HG02840 (cell line): ENCODE measurements at regions not wholly inside any gene's neighbourhood (a gene's known extent, or its start where the extent isn't known, plus 50 kb on each side); places are given as distances from the start of the nearest gene placed in this dataset.

ENCODE experiments used
- ATAC-seq: cut with Tn5 transposase; IDR thresholded peaks from one replicate; pipeline ENCODE4 v1.9.1; 2021; ENCODE audit warnings: mild to moderate bottlenecking, moderate library complexity, moderate number of reproducible peaks; ENCODE audit not compliant: unreplicated experiment, low FRiP score

- ATAC-seq: no peak
Observed at GRCh38 chr22:48866906-48867681, 960.6 kb downstream of the BRD1 start.

- no peak for ATAC-seq
Observed at GRCh38 chr22:48864748-48865147, 962.9 kb downstream of the BRD1 start.

GRCh38 chr22:48863965-48864528 lies 963.6 kb downstream of the BRD1 start:
- no peak for ATAC-seq

GRCh38 chr22:48860557-48860956 lies 967.1 kb downstream of the BRD1 start:
- ATAC-seq: no peak

GRCh38 chr22:48858856-48859255 lies 968.8 kb downstream of the BRD1 start:
- ATAC-seq: no peak

GRCh38 chr22:48858121-48858520 lies 969.6 kb downstream of the BRD1 start:
- no peak for ATAC-seq

- ATAC-seq: no peak
Observed at GRCh38 chr22:48857202-48857805, 970.4 kb downstream of the BRD1 start.

- no peak for ATAC-seq
Observed at GRCh38 chr22:48856308-48856615, 971.4 kb downstream of the BRD1 start.

- no peak for ATAC-seq
Observed at GRCh38 chr22:48855593-48856307, 971.9 kb downstream of the BRD1 start.

- ATAC-seq: no peak
Observed at GRCh38 chr22:48855013-48855412, 972.7 kb downstream of the BRD1 start.

- no peak for ATAC-seq
Observed at GRCh38 chr22:48853627-48854240, 973.9 kb downstream of the BRD1 start.

- no peak for ATAC-seq
Observed at GRCh38 chr22:48851933-48852549, 975.6 kb downstream of the BRD1 start.

GRCh38 chr22:48850658-48851287 lies 976.9 kb downstream of the BRD1 start:
- ATAC-seq: no peak

- no peak for ATAC-seq
Observed at GRCh38 chr22:48849963-48850657, 977.6 kb downstream of the BRD1 start.

GRCh38 chr22:48849219-48849912 lies 978.3 kb downstream of the BRD1 start:
- no peak for ATAC-seq

GRCh38 chr22:48846200-48846599 lies 981.5 kb downstream of the BRD1 start:
- ATAC-seq: no peak

GRCh38 chr22:48845356-48845936 lies 982.2 kb downstream of the BRD1 start:
- ATAC-seq: no peak

GRCh38 chr22:48844056-48844675 lies 983.5 kb downstream of the BRD1 start:
- ATAC-seq: no peak
